Sigmoid colon (tissue), 4 donors: ENCODE measurements at regions not wholly inside any gene's neighbourhood (a gene's known extent, or its start where the extent isn't known, plus 50 kb on each side); places are given as distances from the start of the nearest gene placed in this dataset.

Experiments used
- POLR2A ChIP-seq, 2 donors: fragments of 450-650 bp; IDR thresholded peaks; one replicate each; pipeline ENCODE4 v1.6.1; 2016; ENCODE audit warnings: antibody characterized with exemption in 2 of 2, mild to moderate bottlenecking in 2 of 2, moderate library complexity in 2 of 2
- POLR2AphosphoS5 ChIP-seq, 4 donors: sonication (generic); formaldehyde crosslinking; IDR thresholded peaks; one replicate each; pipeline ENCODE4 v1.6.1; 2017; ENCODE audit warnings: antibody characterized with exemption in 4 of 4
- TF ChIP-seq, protein P1 (sequence below), 4 experiments: fragments of 450-650 bp in 3 of 4; fragments of 200-600 bp in 1 of 4; IDR thresholded peaks; one replicate each; pipeline ENCODE4 v1.5.1; 2016 to 2019; ENCODE audit warnings: antibody characterized with exemption in 4 of 4, mild to moderate bottlenecking in 3 of 4, moderate library complexity in 2 of 4

- TF ChIP-seq, protein P1, sequence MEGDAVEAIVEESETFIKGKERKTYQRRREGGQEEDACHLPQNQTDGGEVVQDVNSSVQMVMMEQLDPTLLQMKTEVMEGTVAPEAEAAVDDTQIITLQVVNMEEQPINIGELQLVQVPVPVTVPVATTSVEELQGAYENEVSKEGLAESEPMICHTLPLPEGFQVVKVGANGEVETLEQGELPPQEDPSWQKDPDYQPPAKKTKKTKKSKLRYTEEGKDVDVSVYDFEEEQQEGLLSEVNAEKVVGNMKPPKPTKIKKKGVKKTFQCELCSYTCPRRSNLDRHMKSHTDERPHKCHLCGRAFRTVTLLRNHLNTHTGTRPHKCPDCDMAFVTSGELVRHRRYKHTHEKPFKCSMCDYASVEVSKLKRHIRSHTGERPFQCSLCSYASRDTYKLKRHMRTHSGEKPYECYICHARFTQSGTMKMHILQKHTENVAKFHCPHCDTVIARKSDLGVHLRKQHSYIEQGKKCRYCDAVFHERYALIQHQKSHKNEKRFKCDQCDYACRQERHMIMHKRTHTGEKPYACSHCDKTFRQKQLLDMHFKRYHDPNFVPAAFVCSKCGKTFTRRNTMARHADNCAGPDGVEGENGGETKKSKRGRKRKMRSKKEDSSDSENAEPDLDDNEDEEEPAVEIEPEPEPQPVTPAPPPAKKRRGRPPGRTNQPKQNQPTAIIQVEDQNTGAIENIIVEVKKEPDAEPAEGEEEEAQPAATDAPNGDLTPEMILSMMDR (IDR thresholded peaks at IDR 0.05), result no peak
- TF ChIP-seq POLR2AphosphoS5 (IDR thresholded peaks at IDR 0.05), result no peak
- no peak for TF ChIP-seq POLR2A (IDR thresholded peaks at IDR 0.05)
These were observed 301.7 kb downstream of the GALC start for GRCh38 chr14:87691042-87691881.
